HepG2 (cell line): ENCODE measurements at regions not wholly inside any gene's neighbourhood (a gene's known extent, or its start where the extent isn't known, plus 50 kb on each side); places are given as distances from the start of the nearest gene placed in this dataset.

Experiments
- ATAC-seq: fragments of 200-7000 bp; cut with Tn5 transposase; 3 replicates; pipeline ENCODE4 v1.9.1; 2020; ENCODE audit warnings: mild to moderate bottlenecking, moderate library complexity
- BruUV-seq: library from RNA; stranded (reverse); fragments of 400-500 nt; replicated peaks from 2 replicates; lab custom pipeline; 2021; lab: Mats Ljungman, UMichigan
- CTCF ChIA-PET: fragments of 300-600 bp; formaldehyde crosslinking; extraction: SDS; loops from one replicate; lab custom pipeline; 2021; ENCODE audit warnings: low total read pairs, inconsistent platforms, low intra/inter-chr PET ratio; lab: Yijun Ruan, JAX
- POLR2A ChIA-PET: fragments of 350-600 bp; sonication (Branson Sonifier 250); formaldehyde crosslinking; loops from one replicate; lab custom pipeline; 2020; ENCODE audit warnings: antibody characterized with exemption, inconsistent platforms; lab: Yijun Ruan, JAX
- DNase-seq: peaks from one replicate; pipeline ENCODE4 v3.0.0-alpha.2; 2015; ENCODE audit warnings: low spot score
- FAIRE-seq: peaks from 3 replicates; lab custom pipeline; 2011; peaks lifted over from hg19 to GRCh38; lab: Jason Lieb, UNC
- H2AFZ ChIP-seq: one replicate; pipeline ENCODE4 v1.6.1; 2011; ENCODE audit warnings: low read length, inconsistent platforms
- H3K27ac ChIP-seq: fragments of 300-600 bp; 3 replicates; pipeline ENCODE4 v1.8.0; 2011; ENCODE audit warnings: mixed run types, mild to moderate bottlenecking, mixed read lengths, low read length, inconsistent platforms; ENCODE audit not compliant: insufficient read depth; ENCODE audit errors: extremely low read length
- H3K27me3 ChIP-seq, 2 experiments: fragments of 200-600 bp in 1 of 2; 2 replicates in 1 of 2; 3 replicates in 1 of 2; pipeline versions ENCODE4 v1.6.0 to v1.8.0; 2011; ENCODE audit warnings: low read length in 2 of 2, mild to moderate bottlenecking in 2 of 2, moderate library complexity in 2 of 2, inconsistent platforms in 1 of 2; ENCODE audit not compliant: insufficient read depth in 2 of 2, control insufficient read depth in 1 of 2
- H3K36me3 ChIP-seq, 2 experiments: fragments of 200-600 bp in 1 of 2; replicated peaks in 1 of 2; 2 replicates in 1 of 2; 3 replicates in 1 of 2; pipeline versions ENCODE4 v1.5.1 to v1.8.0; 2011; ENCODE audit warnings: low read length in 2 of 2, inconsistent platforms in 1 of 2; ENCODE audit not compliant: insufficient read depth in 2 of 2, control insufficient read depth in 1 of 2
- H3K4me1 ChIP-seq: 2 replicates; pipeline ENCODE4 v1.5.1; 2012; ENCODE audit warnings: low read length, inconsistent platforms; ENCODE audit not compliant: insufficient read depth
- H3K4me2 ChIP-seq: 2 replicates; pipeline ENCODE4 v1.6.0; 2011; ENCODE audit warnings: low read depth, low read length, inconsistent platforms
- H3K4me3 ChIP-seq, 3 experiments: fragments of 200-600 bp in 1 of 3; sonication (generic), shearing (Covaris generic) in 1 of 3; replicated peaks in 1 of 3; 2 replicates each; pipeline ENCODE4 v1.5.1; 2011 to 2016; ENCODE audit warnings: low read length in 3 of 3, inconsistent platforms in 2 of 3, low read depth in 2 of 3, mild to moderate bottlenecking in 2 of 3, control low read depth in 1 of 3, mixed read lengths in 1 of 3; ENCODE audit not compliant: insufficient read depth in 1 of 3
- H3K79me2 ChIP-seq: one replicate; pipeline ENCODE4 v1.6.1; 2011; ENCODE audit warnings: low read length, inconsistent platforms; ENCODE audit not compliant: insufficient read depth
- H3K9ac ChIP-seq: 2 replicates; pipeline ENCODE4 v1.6.0; 2011; ENCODE audit warnings: mild to moderate bottlenecking, low read depth, low read length, inconsistent platforms; ENCODE audit not compliant: insufficient read depth
- H3K9me3 ChIP-seq: 2 replicates; pipeline ENCODE4 v1.5.1; 2012; ENCODE audit warnings: mild to moderate bottlenecking, low read length
- H4K20me1 ChIP-seq: 2 replicates; pipeline ENCODE4 v1.6.0; 2011; ENCODE audit warnings: inconsistent platforms, mild to moderate bottlenecking, low read length, moderate library complexity; ENCODE audit not compliant: insufficient read depth
- GATA4 ChIP-seq: sonication (generic); IDR thresholded peaks from 2 replicates; pipeline ENCODE4 v1.6.1; 2016; ENCODE audit warnings: antibody characterized with exemption, low read depth, borderline replicate concordance
- IKZF1 ChIP-seq: fragments of 450-650 bp; IDR thresholded peaks from 2 replicates; pipeline ENCODE4 v1.7.1; 2016
- MXD4 ChIP-seq: IDR thresholded peaks from 2 replicates; pipeline ENCODE4 v1.6.1; 2016; ENCODE audit warnings: mild to moderate bottlenecking, missing biosample characterization, missing genetic modification reagents
- RXRB ChIP-seq: IDR thresholded peaks from 2 replicates; pipeline ENCODE4 v1.6.1; 2016; ENCODE audit warnings: borderline replicate concordance, missing genetic modification reagents, missing compliant biosample characterization
- ZFP36L2 ChIP-seq: sonication (generic); formaldehyde crosslinking; IDR thresholded peaks from 2 replicates; pipeline ENCODE4 v1.4.0; 2020; ENCODE audit warnings: missing genetic modification reagents
- ZNF329 ChIP-seq: sonication (generic); formaldehyde crosslinking; IDR thresholded peaks from 2 replicates; pipeline ENCODE4 v1.9.0; 2021; ENCODE audit warnings: low read depth, mild to moderate bottlenecking, missing genetic modification reagents
- ZNF703 ChIP-seq: sonication (generic); formaldehyde crosslinking; IDR thresholded peaks from 2 replicates; pipeline ENCODE4 v1.5.1; 2020; ENCODE audit warnings: missing genetic modification reagents, mild to moderate bottlenecking, moderate library complexity, borderline replicate concordance
- in situ Hi-C: cut with HindIII; loops from 2 replicates; pipeline ENCODE4 v1.10.0; 2017; ENCODE audit warnings: low pct_unique_long_range_greater_than_20kb; ENCODE audit not compliant: extremely low pct_ligation_motif_present
- intact Hi-C: fragments of 100-400 bp; cut with micrococcal nuclease; formaldehyde crosslinking; loops from one replicate; pipeline ENCODE4 v1.10.0; 2022; ENCODE audit not compliant: unreplicated experiment
- TF ChIP-seq, protein P1 (sequence below): IDR thresholded peaks from 2 replicates; pipeline ENCODE4 v1.6.1; 2016; ENCODE audit warnings: mild to moderate bottlenecking
- TF ChIP-seq, protein P2 (sequence below): sonication (generic); formaldehyde crosslinking; IDR thresholded peaks from 2 replicates; pipeline ENCODE4 v1.5.0; 2020; ENCODE audit warnings: mild to moderate bottlenecking, low read depth, missing genetic modification reagents, borderline replicate concordance

DNA sequence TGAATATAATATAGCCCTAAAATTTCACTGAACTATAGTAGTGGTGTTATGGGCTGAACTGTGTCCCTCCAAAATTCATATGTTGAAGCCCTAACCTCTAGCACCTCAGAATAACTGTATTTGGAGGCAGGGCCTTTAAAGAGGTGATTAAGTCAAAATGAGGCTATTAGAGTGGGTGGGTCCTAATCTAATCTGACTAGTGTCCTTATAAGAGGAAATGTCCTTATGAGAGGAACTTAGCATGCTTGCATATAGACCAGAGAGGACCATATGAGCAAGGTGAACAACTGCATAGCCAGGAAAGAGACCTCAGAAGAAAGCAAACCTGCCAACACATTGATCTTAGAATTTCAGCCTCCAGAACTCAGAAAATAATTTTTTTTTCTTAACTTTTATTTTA is 238.4 kb downstream of the ZEB2 start:
- no peak overlapping the region for H3K27ac ChIP-seq
- no peaks in the 10 kb centered on the region for H4K20me1 ChIP-seq
- BruUV-seq, result no TSS peak
- no peaks in the 10 kb centered on the region for H3K79me2 ChIP-seq
- in situ Hi-C loops (no loop called here), intact Hi-C loops (no loop called here)
- no peak overlapping the region for H3K4me2 ChIP-seq
- no peak for DNase-seq
- H3K36me3 ChIP-seq, result no peaks in the 10 kb centered on the region
- no peak overlapping the region for H3K9ac ChIP-seq
- TF ChIP-seq ZNF703 (CRISPR knock-in tag) (no peak), ZFP36L2 (CRISPR knock-in tag) (no peak), ZNF329 (CRISPR knock-in tag) (no peak), MXD4 (CRISPR knock-in tag) (no peak), RXRB (CRISPR knock-in tag) (no peak), IKZF1 (no peak), GATA4 (no peak)
- TF ChIP-seq, protein P1, sequence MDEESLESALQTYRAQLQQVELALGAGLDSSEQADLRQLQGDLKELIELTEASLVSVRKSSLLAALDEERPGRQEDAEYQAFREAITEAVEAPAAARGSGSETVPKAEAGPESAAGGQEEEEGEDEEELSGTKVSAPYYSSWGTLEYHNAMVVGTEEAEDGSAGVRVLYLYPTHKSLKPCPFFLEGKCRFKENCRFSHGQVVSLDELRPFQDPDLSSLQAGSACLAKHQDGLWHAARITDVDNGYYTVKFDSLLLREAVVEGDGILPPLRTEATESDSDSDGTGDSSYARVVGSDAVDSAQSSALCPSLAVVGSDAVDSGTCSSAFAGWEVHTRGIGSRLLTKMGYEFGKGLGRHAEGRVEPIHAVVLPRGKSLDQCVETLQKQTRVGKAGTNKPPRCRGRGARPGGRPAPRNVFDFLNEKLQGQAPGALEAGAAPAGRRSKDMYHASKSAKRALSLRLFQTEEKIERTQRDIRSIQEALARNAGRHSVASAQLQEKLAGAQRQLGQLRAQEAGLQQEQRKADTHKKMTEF (CRISPR knock-in tag), result no peak
- TF ChIP-seq, protein P2, sequence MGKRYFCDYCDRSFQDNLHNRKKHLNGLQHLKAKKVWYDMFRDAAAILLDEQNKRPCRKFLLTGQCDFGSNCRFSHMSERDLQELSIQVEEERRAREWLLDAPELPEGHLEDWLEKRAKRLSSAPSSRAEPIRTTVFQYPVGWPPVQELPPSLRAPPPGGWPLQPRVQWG (CRISPR knock-in tag), result no peak
- ATAC-seq, result no peak
- no peaks in the 10 kb centered on the region for H3K4me1 ChIP-seq
- H3K9me3 ChIP-seq, result no peaks in the 10 kb centered on the region
- FAIRE-seq, result no peak
- no peaks in the 10 kb centered on the region for H3K27me3 ChIP-seq
- POLR2A ChIA-PET, result no interaction called here
- no peak overlapping the region for H3K4me3 ChIP-seq
- CTCF ChIA-PET, result no interaction called here
- no peak overlapping the region for H2AFZ ChIP-seq
